Fibroblast of skin of left biceps (primary cell): ENCODE measurements at regions not wholly inside any gene's neighbourhood (a gene's known extent, or its start where the extent isn't known, plus 50 kb on each side); places are given as distances from the start of the nearest gene placed in this dataset.
"Not testable (repeated sequence)": the region's sequence is repeated elsewhere in the genome, so short reads cannot be mapped to it uniquely, and the experiment has no call there.

Experiments used
- DNase-seq, 2 experiments: peaks; one replicate each; pipeline ENCODE4 v3.0.0-alpha.2; 2013; ENCODE audit warnings: low read depth in 2 of 2

DNA sequence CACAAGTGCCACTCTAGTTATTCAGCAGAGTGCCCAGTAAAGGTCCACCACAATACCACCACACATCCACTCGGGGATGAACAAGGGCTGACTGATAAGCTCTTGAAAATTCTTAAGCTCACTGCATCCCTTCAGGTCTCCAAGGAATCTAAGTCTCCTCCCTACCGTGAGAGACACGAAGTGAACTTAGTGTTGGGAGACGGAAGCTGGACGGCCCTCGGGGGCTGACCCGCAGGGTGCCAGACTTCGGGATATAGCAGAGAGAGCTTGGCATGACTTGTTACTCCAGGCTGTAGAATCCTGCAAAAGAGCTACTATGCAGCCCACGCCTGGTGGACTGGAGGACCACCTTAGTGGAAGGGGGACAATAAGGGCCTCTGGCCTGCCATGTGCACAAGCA, 75.1 kb downstream of the LYZL1 start:
- DNase-seq = not testable (repeated sequence)

DNA sequence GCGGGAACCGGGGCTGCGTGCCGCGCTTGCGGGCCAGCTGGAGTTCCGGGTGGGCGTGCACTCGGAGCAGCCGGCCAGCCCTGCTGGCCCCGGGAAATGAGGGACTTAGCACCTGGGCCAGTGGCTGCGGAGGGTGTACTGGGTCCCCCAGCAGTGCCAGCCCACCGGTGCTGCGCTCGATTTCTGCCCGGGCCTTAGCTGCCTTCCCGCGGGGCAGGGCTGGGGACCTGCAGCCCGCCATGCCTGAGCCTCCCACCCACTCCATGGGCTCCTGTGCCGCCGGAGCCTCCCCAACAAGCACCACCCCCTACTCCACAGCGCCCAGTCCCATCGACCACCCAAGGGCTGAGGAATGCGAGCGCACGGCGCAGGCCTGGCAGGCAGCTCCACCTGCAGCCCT, 77.3 kb downstream of the LYZL1 start:
- not testable (repeated sequence) for DNase-seq

DNA sequence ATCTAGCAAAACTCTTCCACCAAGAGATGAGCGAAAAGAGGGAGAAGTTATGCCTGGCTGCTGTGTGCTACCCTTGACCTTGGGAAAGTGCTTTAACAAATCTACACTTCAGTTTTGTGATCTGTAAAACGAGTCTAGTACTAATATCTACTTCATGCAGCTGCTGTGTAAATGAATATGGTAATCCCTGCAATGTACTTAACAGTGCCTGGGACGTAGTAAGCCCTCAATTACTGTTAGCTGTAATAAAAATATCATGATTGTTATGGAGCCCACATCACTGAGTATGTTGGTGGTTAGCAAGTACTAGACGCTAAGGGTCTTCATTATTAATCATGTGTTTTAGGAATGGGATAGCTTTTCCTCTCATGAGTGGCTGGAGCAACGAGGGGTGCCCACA, 80.5 kb downstream of the LYZL1 start:
- no peak for DNase-seq

DNA sequence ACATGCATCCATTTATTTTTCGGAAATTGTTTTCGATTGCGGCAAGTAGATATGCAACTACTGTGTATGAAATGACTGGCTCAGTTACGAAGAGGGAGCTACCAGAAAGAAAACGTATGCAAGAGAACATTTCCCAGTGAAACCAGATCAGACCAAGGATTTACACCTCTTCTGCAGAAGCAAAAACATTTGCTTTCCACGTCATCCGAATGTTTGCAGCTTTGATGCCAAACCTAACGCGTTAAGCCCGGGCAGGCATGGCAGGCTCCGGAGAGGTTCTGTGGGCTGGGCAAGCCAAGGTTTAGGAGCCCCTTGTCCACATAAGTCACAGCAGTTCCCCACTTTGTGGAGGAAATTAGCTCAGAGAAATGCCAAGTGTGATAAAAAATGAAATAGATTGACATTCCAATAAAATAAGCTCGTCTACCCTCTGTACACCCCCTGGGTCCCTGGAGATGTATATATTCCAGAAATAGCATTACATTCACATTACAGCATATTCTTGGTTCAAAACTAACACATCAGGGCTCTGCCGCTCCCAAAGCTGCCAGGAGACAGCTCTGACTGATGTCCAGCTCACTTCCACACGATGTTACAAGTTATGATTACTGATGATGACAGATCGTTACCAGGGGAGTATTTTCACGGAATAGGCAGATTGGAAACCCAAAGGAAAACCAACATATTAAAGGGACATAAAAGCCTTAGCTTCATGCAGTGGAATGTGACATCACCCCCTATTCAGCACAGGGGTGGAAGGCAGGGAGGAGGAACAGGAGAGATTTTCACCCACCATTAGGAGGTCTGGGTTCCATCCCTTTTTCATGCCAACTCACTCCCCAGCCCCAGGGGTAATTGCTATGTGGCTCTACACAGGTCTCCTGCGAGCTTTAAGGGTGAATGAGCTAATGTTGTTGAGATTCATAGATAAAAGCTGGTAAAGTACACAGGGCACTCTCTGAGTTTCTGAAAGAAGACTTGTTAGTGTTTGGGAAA, 81.5 kb downstream of the LYZL1 start:
- peak in 1 of 2 experiments; percentile 16 for DNase-seq

DNA sequence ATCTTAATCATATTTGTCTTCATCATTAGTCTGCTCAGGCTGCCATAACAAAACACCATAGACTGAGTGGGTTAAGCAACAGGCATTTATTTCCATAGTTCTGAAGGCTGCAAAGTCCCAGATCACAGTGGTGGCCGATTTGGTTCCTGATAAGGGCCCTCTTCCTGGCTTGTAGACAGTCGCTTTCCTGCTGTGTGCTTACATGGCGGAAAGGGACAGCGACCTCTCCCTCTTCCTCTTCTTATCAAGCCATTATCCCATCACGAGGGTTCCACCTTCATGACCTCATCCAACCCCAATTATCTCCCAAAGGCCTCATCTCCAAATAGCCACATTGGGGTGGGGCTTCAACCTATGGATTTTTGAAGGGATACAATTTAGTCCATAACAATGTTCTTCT, 84.0 kb downstream of the LYZL1 start:
- no peak for DNase-seq

DNA sequence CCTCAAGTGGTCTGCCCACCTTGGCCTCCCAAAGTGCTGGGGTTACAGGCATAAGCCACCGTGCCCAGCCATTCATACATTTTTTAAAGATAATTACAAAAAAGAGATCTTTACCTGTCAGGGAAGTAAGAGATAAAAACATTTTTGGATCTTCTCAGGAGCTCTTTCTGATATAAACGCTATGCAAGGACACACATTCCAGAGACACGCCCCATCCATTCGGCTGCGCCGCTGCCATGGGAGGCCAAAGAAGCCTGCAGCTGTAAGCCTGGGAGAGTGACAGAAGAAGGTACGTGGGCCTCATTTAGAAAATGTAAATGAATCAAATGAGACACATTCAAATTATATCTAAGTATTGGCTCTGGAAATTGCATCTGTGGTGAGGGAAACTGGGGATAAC, 85.3 kb downstream of the LYZL1 start:
- no peak for DNase-seq

DNA sequence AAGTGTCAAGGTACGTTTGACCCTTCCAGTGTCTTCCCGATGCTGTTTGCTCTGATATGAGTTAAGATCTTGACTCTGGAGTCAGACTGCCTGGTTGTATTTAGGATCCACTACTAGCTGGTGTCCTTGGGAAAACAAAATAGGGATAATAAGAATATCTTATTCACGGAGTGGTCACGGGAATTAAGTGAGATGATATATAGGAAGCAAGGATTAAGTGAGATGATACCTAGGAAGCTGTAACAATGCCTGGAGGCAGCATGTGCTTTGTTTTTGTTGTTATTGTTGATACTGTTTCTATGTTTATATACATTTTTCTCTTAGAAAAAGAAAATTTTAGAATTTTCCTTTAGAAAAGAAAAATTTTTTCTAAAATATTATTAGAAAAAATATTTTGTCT, 87.0 kb downstream of the LYZL1 start:
- no peak for DNase-seq

DNA sequence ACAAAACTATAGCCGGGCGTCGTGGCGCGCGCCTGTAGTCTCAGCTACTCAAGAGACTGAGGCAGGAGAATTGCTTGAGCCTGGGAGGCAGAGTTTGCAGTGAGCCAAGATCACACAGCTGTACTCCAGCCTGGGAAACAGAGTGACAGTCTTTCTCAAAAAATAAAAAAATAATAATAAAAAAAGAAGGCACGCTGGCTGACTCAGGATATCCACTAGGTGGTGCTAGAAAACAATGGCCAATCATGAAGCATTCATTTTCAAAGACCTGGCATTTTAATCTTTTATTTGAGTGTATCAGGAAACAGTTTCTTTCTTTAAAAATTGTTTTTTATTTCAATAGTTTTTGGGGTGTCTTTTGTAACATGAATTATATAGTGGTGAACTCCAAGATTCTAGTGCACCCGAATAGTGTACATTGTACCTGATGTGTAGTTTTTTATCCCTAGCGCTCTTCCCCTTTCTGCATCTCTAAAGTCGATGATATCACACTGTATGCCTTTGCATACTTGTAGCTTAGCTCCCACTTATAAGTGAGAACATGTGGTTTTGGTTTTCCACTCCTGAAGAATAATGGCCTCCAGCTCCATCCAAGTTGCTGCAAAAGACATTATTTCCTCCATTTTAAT, 88.6 kb downstream of the LYZL1 start:
- DNase-seq = no peak

DNA sequence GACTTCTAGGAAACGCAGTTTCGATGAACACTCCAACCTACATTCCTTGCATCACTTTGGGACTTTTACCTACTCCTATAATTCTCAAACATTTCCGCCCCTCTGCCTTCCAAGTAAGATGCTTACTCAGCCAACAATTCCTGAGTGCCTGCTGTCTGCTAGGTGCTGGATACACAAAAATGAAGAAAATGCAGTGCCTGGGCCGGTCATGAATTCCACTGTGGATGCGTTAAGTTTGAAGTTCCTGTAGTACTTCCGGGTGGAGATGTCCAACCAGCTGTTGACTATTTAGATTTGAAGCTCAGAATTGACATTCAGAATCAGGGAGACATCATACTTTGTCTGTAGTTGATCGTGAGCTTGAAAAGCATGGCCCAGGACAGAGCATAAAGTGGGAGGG, 89.2 kb downstream of the LYZL1 start:
- no peak for DNase-seq

DNA sequence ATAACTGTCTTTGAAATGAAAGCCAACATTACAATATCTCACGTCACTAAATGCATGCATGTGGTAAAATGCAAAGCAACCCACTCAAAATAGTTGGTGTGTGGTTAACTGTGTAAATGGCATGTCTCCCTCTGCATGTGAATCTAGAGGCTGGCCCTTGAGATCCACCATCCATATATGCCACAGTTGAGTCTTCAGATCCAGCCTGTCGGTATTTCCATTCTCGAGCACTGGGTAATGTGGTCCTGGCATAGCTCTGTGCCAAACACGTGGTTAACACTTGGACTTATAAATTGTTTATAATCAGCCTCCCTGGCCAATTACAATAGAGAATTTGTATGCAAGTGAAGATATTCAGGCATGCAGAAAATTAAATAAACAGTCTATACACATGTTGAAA, 90.3 kb downstream of the LYZL1 start:
- no peak for DNase-seq

DNA sequence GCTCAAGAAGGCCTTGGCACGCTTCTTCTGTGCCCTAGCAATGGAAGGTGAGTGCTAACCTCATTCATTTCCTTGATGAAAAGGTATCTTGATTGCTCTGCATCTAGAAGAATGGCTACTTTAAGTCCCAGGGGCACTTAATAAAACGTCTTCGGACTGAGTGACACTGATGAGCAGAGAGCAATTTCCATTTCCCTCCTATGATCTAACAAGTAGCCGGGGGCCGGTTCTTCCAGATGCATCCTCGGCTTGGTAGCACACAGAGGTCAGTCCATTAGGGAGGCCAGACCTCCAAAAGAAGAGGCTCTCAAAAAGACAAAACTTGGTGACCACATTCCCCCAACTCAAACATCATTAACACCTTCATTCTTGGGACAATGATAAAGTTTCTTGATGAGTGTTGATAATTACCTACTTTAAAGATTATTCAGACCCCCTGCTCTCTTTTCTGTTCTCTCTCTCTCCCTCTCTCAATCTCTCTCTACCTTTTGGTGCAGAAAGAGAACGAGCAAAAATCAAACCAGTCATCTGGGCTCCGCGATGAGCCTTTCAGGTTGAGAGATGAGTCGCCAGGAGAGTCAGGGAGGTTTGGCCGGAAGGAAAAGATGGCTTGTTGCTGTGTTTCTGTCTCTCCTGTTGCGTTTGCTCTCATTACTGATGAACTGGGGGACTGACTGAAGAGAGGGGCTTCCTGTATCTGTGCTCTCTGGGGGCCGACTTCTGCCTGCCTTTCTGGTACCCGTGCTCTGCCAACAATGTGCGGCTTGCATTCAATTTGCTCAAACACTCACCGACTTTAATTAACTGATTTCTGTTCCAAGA, 91.1 kb downstream of the LYZL1 start:
- DNase-seq = not testable (repeated sequence)

DNA sequence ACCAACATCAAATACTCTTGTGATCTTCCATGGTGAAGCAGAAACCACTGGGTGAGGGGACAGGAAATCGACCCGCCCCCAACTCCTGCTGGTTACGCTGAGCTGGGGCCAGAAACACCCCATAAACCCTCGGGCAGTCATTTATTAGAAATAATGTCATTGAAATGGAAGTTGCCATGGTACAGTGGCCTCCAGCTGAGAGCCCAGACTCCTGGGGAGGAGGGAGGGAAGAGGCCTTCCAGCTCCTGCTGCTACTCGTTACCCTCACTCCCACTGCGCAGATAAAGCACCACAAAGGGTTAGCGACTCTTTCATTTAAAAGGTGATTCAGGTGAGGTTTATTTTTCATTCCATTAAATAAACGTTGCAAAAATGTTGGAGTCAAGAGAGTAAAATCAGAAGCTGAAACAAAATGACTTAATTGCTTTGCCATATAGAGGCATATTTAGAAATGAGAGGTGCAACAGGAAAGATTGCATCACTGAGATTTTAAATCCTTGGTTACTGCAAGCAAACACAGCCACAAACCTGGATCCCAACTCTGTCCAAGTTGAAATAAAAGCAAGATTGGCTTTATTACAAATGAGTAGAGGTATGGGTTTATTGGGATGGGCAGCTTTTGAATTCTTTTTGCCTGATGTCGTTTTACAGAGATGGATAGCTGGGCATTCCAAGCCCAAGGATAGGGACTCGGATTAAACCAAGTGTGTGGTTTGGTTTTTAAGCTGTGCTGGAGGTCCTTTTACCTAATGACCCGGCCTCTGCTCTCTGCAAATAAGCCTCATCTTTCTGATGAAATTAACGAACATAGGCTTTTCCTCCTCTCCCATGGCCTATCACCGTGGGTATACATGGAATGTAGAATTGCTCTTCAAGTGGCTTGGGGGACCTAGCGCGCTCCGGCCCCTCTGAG, 92.0 kb downstream of the LYZL1 start:
- DNase-seq = not testable (repeated sequence)

DNA sequence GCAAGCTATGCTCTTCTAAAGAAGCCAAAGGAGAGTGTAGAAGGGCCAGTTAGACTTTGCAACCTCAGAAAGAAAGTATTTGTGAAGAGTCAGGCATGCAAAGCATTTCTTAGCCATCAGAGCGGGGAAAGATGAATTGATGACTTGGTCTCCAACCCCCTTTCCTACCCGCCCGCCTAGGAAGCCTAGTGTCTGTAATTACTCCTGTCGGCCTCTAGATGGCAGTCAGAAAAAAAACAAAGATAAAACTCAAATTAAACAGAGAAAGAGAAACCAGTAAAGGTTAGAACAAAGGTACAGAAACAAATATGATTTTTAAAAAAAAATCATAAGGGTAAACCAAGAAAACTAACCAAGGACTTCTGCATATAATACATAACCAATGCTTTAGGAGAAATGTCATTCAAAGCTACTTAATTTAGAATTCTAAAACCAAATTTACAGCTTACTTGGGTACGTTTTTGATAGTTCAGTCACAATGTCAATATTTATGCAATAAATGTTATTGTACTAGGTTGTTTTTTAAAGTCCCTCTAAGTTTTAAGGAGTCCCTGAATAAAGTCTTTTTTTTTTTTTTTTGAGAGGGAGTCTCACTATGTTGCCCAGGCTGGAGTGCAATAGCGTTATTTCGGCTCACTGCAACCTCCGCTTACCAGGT, 97.6 kb downstream of the LYZL1 start:
- no peak for DNase-seq

DNA sequence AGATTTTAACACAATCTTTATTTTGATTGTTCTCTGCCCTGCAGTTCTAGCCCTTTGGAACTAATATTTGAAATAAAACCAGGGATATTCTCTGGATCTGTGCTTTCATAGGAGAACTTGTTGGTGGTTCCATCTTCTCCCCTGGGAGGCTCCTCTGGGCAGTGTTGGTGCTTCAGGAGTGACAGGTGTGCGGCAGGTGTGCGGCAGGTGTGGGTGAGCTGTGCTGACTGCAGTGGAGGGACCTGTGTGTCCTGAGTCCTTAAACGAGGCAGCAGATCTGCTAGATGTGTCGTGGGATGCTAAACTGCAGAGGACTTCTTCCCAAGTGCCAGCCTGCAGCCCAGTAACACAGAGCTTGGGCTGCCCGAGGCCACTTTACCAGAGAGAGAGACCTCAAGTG, 98.4 kb downstream of the LYZL1 start:
- no peak for DNase-seq

DNA sequence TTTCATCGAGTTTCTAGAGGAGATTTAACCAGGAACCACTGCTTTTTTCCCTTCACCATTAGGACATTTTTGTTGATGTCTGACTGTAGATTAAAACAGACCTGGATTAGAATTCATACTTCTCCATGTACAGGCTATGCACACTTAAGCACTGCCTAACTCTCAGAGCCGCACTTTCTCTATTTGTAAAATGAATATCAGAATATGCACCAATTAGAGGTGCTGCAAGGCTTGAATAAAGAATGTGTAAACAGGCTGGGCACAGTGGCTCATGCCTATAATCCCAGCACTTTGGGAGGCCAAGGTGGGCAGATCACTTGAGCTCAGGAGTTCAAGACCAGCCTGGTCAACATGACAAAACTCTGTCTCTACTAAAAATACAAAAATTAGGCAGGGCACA, 99.2 kb downstream of the LYZL1 start:
- DNase-seq = not testable (repeated sequence)

DNA sequence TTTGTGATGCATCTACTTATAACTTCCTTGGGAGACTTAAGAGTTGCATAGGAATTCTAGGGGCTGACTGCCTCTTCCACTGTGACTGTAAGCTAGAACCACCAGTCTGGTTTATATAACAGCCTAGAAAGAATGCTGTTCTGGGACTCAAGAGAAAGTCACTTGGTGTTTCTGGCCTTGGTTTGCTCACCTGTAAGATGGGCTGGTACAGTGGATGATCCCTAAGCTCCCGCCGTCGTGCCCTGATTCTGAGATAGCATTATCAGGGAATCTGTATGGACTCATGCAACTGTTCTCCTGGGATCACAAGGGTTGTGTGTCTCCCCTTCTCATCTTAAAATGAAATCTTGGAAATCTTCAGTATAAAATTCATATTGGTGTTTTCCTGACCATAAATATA, 100.6 kb downstream of the LYZL1 start:
- DNase-seq = no peak

DNA sequence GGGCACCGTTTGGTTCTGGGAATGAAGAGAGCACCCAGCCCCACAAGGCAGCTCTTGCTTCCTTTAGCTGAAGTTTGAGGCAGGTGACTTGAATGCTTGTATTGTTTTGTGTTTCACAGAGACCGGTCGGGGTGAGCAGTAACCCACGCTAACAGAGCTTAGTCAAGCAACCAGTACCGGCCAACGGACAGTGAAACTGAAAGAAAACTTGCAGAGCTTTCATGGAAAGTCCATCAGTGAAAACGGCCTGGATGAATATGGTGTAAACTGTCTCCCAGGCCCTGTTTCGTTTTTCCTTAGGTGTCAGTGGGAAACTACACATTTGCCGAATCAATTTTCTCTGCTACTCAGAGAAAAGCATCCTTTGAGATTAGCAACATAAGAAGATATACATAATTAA, 101.1 kb downstream of the LYZL1 start:
- DNase-seq = no peak

DNA sequence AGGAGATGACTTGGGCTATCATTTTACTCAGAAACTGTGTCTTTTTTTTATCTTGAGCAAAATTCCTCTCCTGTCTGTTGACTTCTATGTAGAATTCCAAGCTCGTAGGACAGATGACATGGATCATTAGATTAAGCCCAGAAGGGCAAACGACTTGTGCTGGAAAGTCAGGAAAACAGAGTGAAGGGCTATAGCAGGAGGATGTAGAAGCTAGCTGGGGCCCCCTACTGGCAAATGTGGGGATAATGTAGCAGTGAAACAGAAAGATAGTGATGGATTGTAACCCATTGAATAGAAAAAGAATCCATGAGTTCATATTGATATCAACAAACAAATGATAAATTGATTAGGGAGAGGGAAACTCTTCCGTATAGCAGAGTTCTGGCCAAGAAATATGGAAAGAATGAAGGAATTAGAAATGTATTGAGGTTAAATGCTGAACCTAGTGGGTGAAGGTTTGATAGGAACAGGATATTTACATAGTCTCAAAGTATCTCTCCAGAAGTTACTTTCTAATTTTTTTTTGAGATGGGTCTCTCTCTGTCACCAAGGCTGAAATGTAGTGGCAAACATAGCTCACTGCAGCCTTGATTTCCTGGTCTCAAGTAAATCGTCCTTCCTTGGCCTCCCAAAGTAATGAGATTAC, 103.6 kb downstream of the LYZL1 start:
- no peak for DNase-seq

DNA sequence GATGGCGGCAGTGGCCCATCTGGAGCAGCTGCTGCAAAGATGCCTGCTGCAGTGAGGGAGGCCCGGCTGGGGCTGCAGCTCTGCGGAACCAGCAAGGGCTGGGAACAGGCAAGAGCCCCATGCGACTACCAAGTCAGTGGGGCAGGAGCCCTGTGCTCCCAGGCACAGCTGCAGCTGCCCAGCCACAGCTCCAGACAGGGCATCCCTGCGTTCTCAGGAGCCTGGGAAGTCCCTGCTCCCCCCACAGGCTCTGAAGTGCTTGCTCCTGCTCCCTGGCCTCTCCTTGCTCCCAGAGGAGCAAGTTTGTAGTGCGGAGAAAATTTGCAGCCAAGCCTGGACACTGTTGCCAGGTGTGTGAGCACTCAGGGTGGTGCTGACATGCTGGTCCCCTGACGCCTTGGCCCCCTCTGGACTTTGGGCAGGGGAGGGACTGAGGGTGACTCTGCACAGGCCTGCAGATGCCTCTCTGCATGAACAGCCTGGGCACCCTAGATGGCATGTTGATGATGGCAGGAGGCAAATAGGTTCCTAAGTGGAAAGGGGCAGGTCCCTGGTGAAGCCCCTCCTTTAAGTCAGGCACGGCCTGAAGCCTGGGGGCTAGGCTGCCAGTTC, 105.6 kb downstream of the LYZL1 start:
- no peak for DNase-seq

DNA sequence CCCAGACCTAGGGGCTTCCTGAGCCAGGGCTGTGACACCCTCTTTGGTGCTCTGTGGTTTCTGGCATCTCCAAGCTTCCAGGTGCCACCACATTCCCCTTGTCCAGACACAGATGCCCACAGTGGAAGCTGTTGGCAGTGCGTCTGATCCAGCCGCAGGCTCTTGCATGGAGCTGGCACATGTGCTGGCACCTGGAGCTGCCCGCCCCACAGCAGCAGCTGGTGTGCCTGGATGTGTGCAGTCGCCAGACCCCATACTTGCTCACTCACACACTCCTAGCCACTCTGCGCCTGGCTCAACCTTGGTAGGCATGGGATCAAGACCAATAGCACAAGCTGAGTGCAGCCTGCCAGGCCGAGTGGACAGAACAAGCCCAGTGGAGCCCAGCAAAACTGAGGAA, 106.5 kb downstream of the LYZL1 start:
- no peak for DNase-seq
